Activated CD8-positive, alpha-beta T cell treated with anti-CD3 and anti-CD28 coated beads, Interleukin-2, amount 10 ng/mL, durations not matched to agents 7 days and 5 days (primary cell): ENCODE measurements at regions not wholly inside any gene's neighbourhood (a gene's known extent, or its start where the extent isn't known, plus 50 kb on each side); places are given as distances from the start of the nearest gene placed in this dataset.
"Not testable (repeated sequence)": the region's sequence is repeated elsewhere in the genome, so short reads cannot be mapped to it uniquely, and the experiment has no call there.

ENCODE experiments used
- ATAC-seq: fragments of 150-1000 bp; cut with Tn5 transposase; one replicate; pipeline ENCODE4 v1.10.0; 2021; ENCODE audit warnings: moderate library complexity
- CTCF ChIA-PET: fragments of 350-600 bp; sonication (Branson Sonifier 250); formaldehyde crosslinking; loops from one replicate; lab custom pipeline; 2021; ENCODE audit warnings: antibody characterized with exemption; lab: Charles Lee
- POLR2A ChIA-PET: fragments of 350-600 bp; sonication (Branson Sonifier 250); formaldehyde crosslinking; loops from one replicate; lab custom pipeline; 2021; ENCODE audit warnings: antibody characterized with exemption; lab: Charles Lee
- DNase-seq: peaks from one replicate; pipeline ENCODE4 v3.0.0-alpha.2; 2020
- H3K27ac Mint-ChIP-seq: one replicate; pipeline ENCODE4 v1.8.0; 2021; ENCODE audit warnings: mild to moderate bottlenecking, mixed read lengths
- H3K27me3 Mint-ChIP-seq: one replicate; pipeline ENCODE4 v1.8.0; 2021; ENCODE audit warnings: low read depth, mixed read lengths
- H3K36me3 Mint-ChIP-seq: one replicate; pipeline ENCODE4 v1.8.0; 2021; ENCODE audit warnings: low read depth, mixed read lengths
- H3K4me1 Mint-ChIP-seq: one replicate; pipeline ENCODE4 v1.8.0; 2021; ENCODE audit warnings: low read depth, mixed read lengths
- H3K4me3 Mint-ChIP-seq: one replicate; pipeline ENCODE4 v1.8.0; 2021; ENCODE audit warnings: mild to moderate bottlenecking, mixed read lengths
- H3K9me3 Mint-ChIP-seq: one replicate; pipeline ENCODE4 v1.8.0; 2022; ENCODE audit warnings: mixed read lengths; ENCODE audit not compliant: insufficient read depth

GRCh38 chr14:85188836-85189235 is 341.1 kb upstream of the FLRT2 start:
- Mint-ChIP-seq H3K4me1 (no peaks in the 10 kb centered on the region), H3K36me3 (no peaks in the 10 kb centered on the region), H3K4me3 (no peak overlapping the region), H3K27ac (no peak overlapping the region), H3K27me3 (no peaks in the 10 kb centered on the region), H3K9me3 (peaks cover 5% of the 10 kb centered on the region)
- CTCF ChIA-PET: no interaction called here
- ATAC-seq: no peak
- POLR2A ChIA-PET: no interaction called here
- DNase-seq: no peak

DNA sequence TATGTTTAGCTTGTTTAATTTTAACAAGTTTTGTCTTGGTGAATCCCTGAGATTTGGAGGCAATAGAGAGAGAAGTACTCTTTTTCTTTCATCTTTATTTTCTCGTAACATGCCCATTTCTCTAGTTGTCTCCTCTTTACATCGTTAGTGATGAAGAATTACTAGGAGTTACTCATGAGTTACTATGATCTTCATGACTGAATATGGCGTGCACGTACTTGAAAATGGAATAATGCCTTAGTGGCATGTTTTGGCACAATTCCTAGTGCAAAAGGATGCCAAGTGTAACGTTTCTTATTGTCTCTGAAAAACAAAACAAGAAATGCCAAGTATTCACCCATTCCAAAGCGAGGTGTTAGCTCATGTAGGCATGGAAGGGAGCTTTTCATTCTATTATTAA is 340.7 kb upstream of the FLRT2 start:
- H3K27ac Mint-ChIP-seq, ATAC-seq, CTCF ChIA-PET, H3K36me3 Mint-ChIP-seq, DNase-seq, POLR2A ChIA-PET, H3K4me3 Mint-ChIP-seq, H3K9me3 Mint-ChIP-seq, H3K4me1 Mint-ChIP-seq, H3K27me3 Mint-ChIP-seq: not testable (repeated sequence)

- ChIA-PET POLR2A (no interaction called here), CTCF (no interaction called here)
- ATAC-seq: no peak
- no peaks in the 10 kb centered on the region for H3K27me3 Mint-ChIP-seq
- H3K27ac Mint-ChIP-seq: no peak overlapping the region
- no peak overlapping the region for H3K4me3 Mint-ChIP-seq
- DNase-seq: no peak
- H3K4me1 Mint-ChIP-seq: no peaks in the 10 kb centered on the region
- no peaks in the 10 kb centered on the region for H3K36me3 Mint-ChIP-seq
- no peaks in the 10 kb centered on the region for H3K9me3 Mint-ChIP-seq
Observed at GRCh38 chr14:85190251-85190650, 339.7 kb upstream of the FLRT2 start.

DNA sequence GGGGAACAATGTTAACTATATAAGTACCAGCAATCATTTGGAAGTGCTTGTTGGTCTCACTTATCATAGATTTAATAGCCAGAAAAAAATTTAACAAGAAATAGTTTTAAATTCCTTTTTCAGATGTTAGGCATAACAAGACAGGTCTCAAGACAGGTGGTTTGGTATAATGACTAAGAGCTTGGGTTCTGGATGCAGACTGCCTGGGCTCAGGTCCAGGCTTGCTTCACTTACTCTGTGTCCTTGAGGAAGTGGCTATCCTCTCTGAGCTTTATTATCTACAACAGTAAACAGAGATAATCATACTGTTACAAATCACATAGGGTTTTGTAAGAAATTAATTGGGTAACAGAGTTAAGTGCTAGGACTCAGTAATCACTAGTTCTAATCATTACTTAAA is 338.0 kb upstream of the FLRT2 start:
- Mint-ChIP-seq H3K36me3 (no peaks in the 10 kb centered on the region), H3K9me3 (no peaks in the 10 kb centered on the region), H3K4me1 (no peaks in the 10 kb centered on the region), H3K27me3 (no peaks in the 10 kb centered on the region), H3K27ac (no peak overlapping the region), H3K4me3 (no peak overlapping the region)
- CTCF ChIA-PET: no interaction called here
- DNase-seq (no peak), ATAC-seq (no peak)
- POLR2A ChIA-PET: no interaction called here

DNA sequence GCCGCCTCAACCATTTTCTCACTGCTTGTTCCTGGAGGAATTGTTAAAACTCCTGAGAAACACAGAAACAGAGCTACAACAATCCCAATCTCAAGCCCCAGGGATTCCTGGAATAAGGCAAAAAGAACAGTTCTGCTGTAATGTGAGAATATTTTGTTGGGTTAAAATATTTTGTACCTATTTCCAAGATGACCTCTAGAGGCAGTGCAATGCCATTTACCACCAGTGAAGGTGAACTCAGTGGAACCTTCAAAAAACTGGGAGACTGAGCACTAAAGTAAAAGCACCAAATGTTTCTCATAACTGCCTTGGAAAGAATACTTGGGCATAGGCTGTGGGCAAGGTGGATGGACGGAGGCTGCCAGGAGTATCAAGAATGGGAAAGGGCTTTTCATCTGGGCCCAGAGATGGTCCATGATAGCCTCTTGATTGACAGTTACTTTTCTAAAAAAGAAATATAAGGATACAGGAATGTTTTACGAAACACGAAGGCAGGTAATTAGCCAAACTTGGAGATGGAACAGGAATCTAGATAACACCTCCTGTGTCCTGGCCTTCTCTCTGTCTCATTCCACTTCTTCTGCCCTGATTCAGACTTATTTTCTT is 334.0 kb upstream of the FLRT2 start:
- POLR2A ChIA-PET: no interaction called here
- no peaks in the 10 kb centered on the region for H3K36me3 Mint-ChIP-seq

DNA sequence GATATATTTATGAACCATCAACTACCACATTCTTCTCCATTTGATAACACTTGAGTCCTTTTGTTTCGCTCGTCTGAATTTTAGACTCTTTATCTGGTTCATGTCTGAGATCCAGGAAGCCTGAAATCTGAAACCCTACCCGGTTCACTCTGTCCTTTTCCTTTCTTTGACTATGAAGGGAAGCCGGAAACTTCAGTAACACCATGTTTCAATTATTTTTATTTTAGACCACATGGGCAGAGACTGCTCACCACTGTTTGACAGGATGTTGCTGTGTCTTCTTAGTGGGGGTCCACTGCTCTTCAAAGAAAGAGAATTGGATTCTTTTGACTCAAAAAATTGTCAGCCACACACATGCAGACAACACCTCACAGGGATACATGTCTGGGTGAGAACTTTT is 331.9 kb upstream of the FLRT2 start:
- Mint-ChIP-seq H3K4me3 (no peak overlapping the region), H3K9me3 (no peaks in the 10 kb centered on the region), H3K27ac (no peak overlapping the region), H3K27me3 (no peaks in the 10 kb centered on the region), H3K36me3 (no peaks in the 10 kb centered on the region), H3K4me1 (no peaks in the 10 kb centered on the region)
- POLR2A ChIA-PET: no interaction called here
- ATAC-seq: no peak
- CTCF ChIA-PET: no interaction called here
- DNase-seq: no peak

More for the DNA sequence above, 334.0 kb upstream of the FLRT2 start:
- no peak overlapping the region for H3K4me3 Mint-ChIP-seq
- ATAC-seq (no peak), DNase-seq (no peak)
- CTCF ChIA-PET: no interaction called here
- no peaks in the 10 kb centered on the region for H3K4me1 Mint-ChIP-seq
- H3K9me3 Mint-ChIP-seq: no peaks in the 10 kb centered on the region
- H3K27ac Mint-ChIP-seq: no peak overlapping the region
- H3K27me3 Mint-ChIP-seq: no peaks in the 10 kb centered on the region

DNA sequence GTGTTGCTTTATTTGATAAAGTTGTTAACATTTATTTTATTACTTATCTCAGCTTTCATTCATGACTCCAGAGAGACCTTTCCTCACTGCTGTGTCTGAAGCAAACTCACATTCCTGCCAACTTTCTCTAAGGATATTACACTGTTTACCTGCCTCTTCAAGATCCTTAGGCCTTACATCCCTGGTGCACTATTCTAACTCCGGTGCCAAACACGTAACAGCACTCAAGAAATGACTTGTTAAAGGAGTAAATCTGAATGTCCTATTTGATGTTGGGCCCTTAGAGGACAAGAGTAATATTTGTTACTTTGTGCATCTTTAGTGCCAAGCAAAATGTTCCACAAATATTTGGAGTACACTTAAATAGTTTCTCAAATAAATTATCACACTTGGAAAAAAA is 324.1 kb upstream of the FLRT2 start:
- Mint-ChIP-seq H3K27ac (no peak overlapping the region), H3K9me3 (no peaks in the 10 kb centered on the region), H3K27me3 (no peaks in the 10 kb centered on the region), H3K4me1 (no peaks in the 10 kb centered on the region), H3K36me3 (no peaks in the 10 kb centered on the region), H3K4me3 (no peak overlapping the region)
- no peak for ATAC-seq
- DNase-seq: no peak
- ChIA-PET POLR2A (no interaction called here), CTCF (no interaction called here)

DNA sequence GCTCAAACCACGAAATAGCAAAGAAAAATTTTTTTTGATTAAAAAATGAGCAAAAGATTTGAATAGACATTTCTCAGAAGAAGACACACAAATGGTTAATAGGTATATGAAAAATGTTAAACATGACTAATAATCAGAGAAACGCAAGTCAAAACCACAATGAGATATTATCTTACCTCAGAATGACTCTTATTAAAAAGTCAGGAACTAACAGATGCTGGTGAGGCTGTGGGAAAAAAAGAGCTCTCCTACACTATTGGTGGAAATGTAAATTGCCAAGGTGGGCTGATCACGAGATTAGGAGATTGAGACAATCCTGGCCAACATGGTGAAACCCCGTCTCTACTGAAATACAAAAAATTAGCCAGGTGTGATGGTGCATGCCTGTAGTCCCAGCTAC is 315.5 kb upstream of the FLRT2 start:
- ChIA-PET CTCF (no interaction called here), POLR2A (no interaction called here)
- no peaks in the 10 kb centered on the region for H3K36me3 Mint-ChIP-seq
- H3K9me3 Mint-ChIP-seq: no peaks in the 10 kb centered on the region
- H3K4me3 Mint-ChIP-seq: no peak overlapping the region
- H3K27me3 Mint-ChIP-seq: no peaks in the 10 kb centered on the region
- DNase-seq (no peak), ATAC-seq (no peak)
- no peaks in the 10 kb centered on the region for H3K4me1 Mint-ChIP-seq
- no peak overlapping the region for H3K27ac Mint-ChIP-seq

DNA sequence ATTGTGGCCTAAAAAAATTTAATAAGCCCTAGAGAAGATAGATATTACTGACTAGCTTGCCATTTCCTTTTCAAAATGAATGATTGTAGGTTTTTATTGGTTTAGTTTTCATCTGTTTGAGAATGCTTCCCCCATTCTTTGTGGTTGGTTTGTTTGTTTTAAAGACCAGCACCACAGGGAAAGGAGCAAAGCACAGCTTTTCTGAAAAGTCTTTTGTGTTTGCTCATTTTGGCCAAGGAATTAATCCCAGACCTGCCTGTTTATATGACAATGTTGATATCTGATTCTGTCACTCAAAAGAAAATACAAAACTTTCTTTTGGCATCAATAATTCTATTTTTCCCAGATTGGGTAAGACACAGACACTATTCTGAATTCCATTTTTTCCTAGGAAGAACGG is 312.5 kb upstream of the FLRT2 start:
- CTCF ChIA-PET: no interaction called here

GRCh38 chr14:85218982-85219381 is 311.0 kb upstream of the FLRT2 start:
- H3K9me3 Mint-ChIP-seq: no peaks in the 10 kb centered on the region
- DNase-seq (no peak), ATAC-seq (no peak)
- ChIA-PET CTCF (no interaction called here), POLR2A (no interaction called here)
- no peak overlapping the region for H3K27ac Mint-ChIP-seq
- H3K4me3 Mint-ChIP-seq: no peak overlapping the region
- no peaks in the 10 kb centered on the region for H3K36me3 Mint-ChIP-seq
- no peaks in the 10 kb centered on the region for H3K4me1 Mint-ChIP-seq
- no peaks in the 10 kb centered on the region for H3K27me3 Mint-ChIP-seq

More for the DNA sequence above, 312.5 kb upstream of the FLRT2 start:
- no peak for DNase-seq
- Mint-ChIP-seq H3K9me3 (no peaks in the 10 kb centered on the region), H3K27me3 (no peaks in the 10 kb centered on the region), H3K27ac (no peak overlapping the region), H3K36me3 (no peaks in the 10 kb centered on the region), H3K4me1 (no peaks in the 10 kb centered on the region), H3K4me3 (no peak overlapping the region)
- POLR2A ChIA-PET: no interaction called here
- ATAC-seq: no peak

DNA sequence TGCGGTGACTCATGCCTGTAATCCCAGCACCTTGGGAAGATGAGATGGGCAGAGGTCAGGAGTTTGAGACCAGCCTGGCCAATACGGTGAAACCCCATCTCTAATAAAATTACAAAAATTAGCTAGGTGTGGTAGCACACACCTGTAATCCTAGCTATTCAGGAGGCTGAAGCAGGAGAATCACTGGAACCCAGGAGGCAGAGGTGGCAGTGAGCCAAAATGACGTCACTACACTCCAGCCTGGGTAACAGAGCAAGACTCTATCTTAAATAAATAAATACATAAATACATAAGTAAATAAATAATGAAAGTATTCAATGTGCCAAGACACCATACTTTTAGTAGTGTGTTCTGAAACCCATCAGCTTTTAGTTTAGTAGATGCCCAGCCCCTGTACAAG is 308.1 kb upstream of the FLRT2 start:
- Mint-ChIP-seq H3K9me3 (no peaks in the 10 kb centered on the region), H3K27ac (no peak overlapping the region), H3K36me3 (no peaks in the 10 kb centered on the region), H3K4me3 (no peak overlapping the region), H3K4me1 (no peaks in the 10 kb centered on the region), H3K27me3 (no peaks in the 10 kb centered on the region)
- ChIA-PET CTCF (no interaction called here), POLR2A (no interaction called here)
- no peak for ATAC-seq
- DNase-seq: no peak

- Mint-ChIP-seq H3K36me3 (no peaks in the 10 kb centered on the region), H3K27me3 (no peaks in the 10 kb centered on the region), H3K27ac (no peak overlapping the region), H3K4me1 (no peaks in the 10 kb centered on the region), H3K4me3 (no peak overlapping the region), H3K9me3 (no peaks in the 10 kb centered on the region)
- ChIA-PET POLR2A (no interaction called here), CTCF (no interaction called here)
- no peak for ATAC-seq
- no peak for DNase-seq
Observed at GRCh38 chr14:85222341-85222740, 307.6 kb upstream of the FLRT2 start.

- Mint-ChIP-seq H3K4me3 (no peak overlapping the region), H3K4me1 (no peaks in the 10 kb centered on the region), H3K9me3 (no peaks in the 10 kb centered on the region), H3K27me3 (no peaks in the 10 kb centered on the region), H3K36me3 (no peaks in the 10 kb centered on the region), H3K27ac (no peak overlapping the region)
- CTCF ChIA-PET: no interaction called here
- ATAC-seq (no peak), DNase-seq (no peak)
- POLR2A ChIA-PET: no interaction called here
Observed at GRCh38 chr14:85223667-85224066, 306.3 kb upstream of the FLRT2 start.
